Heart left ventricle (tissue), 16 donors: ENCODE measurements at regions not wholly inside any gene's neighbourhood (a gene's known extent, or its start where the extent isn't known, plus 50 kb on each side); places are given as distances from the start of the nearest gene placed in this dataset.
A peak's percentile ranks its signal among the peaks of the same experiment; 100 is the strongest.

Experiments
- ATAC-seq, 4 donors: fragments of 200-7000 bp; cut with Tn5 transposase; one replicate each; pipeline ENCODE4 v1.9.1; 2020 to 2022; ENCODE audit warnings: moderate library complexity in 4 of 4, mild to moderate bottlenecking in 3 of 4, moderate number of reproducible peaks in 1 of 4
- DNase-seq, 5 donors: peaks; one replicate each; pipeline ENCODE4 v3.0.0-alpha.2; 2020
- H3K27ac ChIP-seq, 12 donors: fragments of 200-600 bp; sonication (generic) in 4 of 12; one replicate each; pipeline versions ENCODE4 v1.5.0 to v1.8.0; 2016 to 2022; ENCODE audit warnings: mild to moderate bottlenecking in 2 of 12
- H3K27me3 ChIP-seq, 9 donors: fragments of 200-600 bp; sonication (generic) in 2 of 9; one replicate each; pipeline versions ENCODE4 v1.5.1 to v1.8.0; 2016 to 2022; ENCODE audit warnings: mild to moderate bottlenecking in 3 of 9
- H3K36me3 ChIP-seq, 9 donors: fragments of 200-600 bp; sonication (generic) in 2 of 9; one replicate each; pipeline versions ENCODE4 v1.5.0 to v1.8.0; 2018 to 2022; ENCODE audit warnings: mild to moderate bottlenecking in 2 of 9
- H3K4me1 ChIP-seq, 12 donors: fragments of 200-600 bp; sonication (generic) in 4 of 12; one replicate each; pipeline versions ENCODE4 v1.5.0 to v1.8.0; 2016 to 2022; ENCODE audit warnings: mild to moderate bottlenecking in 3 of 12
- H3K4me3 ChIP-seq, 12 donors: fragments of 200-600 bp; sonication (generic) in 4 of 12; one replicate each; pipeline versions ENCODE4 v1.5.0 to v1.8.0; 2017 to 2022; ENCODE audit warnings: mild to moderate bottlenecking in 9 of 12, moderate library complexity in 4 of 12
- H3K9me3 ChIP-seq, 12 donors: fragments of 200-600 bp; sonication (generic) in 4 of 12; one replicate each; pipeline versions ENCODE4 v1.5.0 to v1.8.0; 2016 to 2022; ENCODE audit warnings: mild to moderate bottlenecking in 1 of 12
- POLR2A ChIP-seq, 2 donors: fragments of 450-650 bp; IDR thresholded peaks; one replicate each; pipeline ENCODE4 v1.6.1; 2017; ENCODE audit warnings: antibody characterized with exemption in 2 of 2, mild to moderate bottlenecking in 2 of 2, moderate library complexity in 2 of 2
- WGBS, 4 donors: extraction: QIAGEN DNeasy Blood & Tissue Kit in 2 of 4; methylation state at CpG; one replicate each; pipeline versions ENCODE4 v1.1.5 to v1.1.7; 2013 to 2018; 5-methylcytosine and 5-hydroxymethylcytosine counted together
- intact Hi-C, 10 donors: fragments of 100-400 bp; cut with DNase I; formaldehyde crosslinking; loops; one replicate each; pipeline versions ENCODE4 v1.11.1 to v1.14.2; 2022
- TF ChIP-seq, protein P1 (sequence below), 12 donors: fragments of 200-600 bp; sonication (generic) in 4 of 12; IDR thresholded peaks; one replicate each; pipeline versions ENCODE4 v1.5.0 to v1.8.0; 2018 to 2022; ENCODE audit warnings: antibody characterized with exemption in 12 of 12, mild to moderate bottlenecking in 5 of 12
- donor health status: ischemic (EF 13 %, LVEDD 7.1; RV severe dilation, severe dysfunction).
- donor health status: healthy with polysubstance abuse.
- donor health status: DM: no; HTN: yes; CAD: no.
- donor health status: DM: no; HTN: no; CAD: no.
- donor health status: ischemic (EF 25% LVEDD 6.9; RV normal size, moderate dysfunction).
- donor health status: ischemic (EF 25% LVEDD 5.7; RV mildly dilated, moderate dysfunction).
- donor health status: healthy.
- donor health status: DM: yes; HTN: yes; CAD: no.
- donor health status: ischemic (EF 35%, LVEDD 5.7; RV mildly dilated, moderate dysfunction).
- donor health status: nonischemic (EF 11% LVEDD 7.7; RV severe dilation, severe dysfunction).
- donor health status: DM: yes; HTN: yes; CAD: no.
- donor health status: PGD.
- donor health status: ischemic (EF 29% LVEDD 5.4; RV normal size, mild dysfunction).
- donor health status: nonischemic (EF 23%, LVEDD 6.1; RV moderate dilation, normal function).

DNA sequence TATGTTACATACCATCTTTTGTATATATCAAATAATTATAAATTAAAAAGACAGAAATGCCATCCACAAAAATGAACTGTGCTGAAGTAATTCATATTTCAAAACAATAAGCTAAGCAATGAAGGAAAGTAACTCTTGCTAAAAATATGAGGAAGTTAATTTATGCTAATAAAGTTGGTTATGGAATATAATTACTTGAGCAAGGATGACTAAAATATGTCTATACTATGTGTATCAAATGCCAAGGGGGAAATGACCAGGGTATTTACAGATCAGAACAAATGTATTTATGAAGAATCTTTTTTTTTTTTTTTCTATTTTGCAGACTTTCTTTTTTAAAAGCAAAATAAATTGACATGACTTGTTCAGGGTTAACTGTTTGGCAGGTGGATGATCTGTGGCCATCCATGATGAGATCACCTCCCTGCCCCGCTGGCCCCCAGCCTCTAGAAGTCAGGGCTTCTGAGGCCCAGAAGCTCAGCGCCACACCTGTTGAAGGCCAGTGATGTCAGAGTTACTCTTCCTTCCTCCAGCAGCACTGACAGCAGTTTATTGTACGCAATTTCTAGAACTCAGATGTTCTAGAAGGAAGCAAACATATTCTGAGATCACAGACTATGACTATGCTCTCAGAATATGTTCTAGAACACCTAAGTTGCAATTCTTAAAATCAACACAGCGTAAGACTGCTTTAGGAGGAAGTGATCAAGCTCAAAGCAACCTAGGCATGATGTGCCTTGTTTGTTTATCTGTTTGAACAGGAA, 196.1 kb upstream of the KLF14 start:
- TF ChIP-seq, protein P1, sequence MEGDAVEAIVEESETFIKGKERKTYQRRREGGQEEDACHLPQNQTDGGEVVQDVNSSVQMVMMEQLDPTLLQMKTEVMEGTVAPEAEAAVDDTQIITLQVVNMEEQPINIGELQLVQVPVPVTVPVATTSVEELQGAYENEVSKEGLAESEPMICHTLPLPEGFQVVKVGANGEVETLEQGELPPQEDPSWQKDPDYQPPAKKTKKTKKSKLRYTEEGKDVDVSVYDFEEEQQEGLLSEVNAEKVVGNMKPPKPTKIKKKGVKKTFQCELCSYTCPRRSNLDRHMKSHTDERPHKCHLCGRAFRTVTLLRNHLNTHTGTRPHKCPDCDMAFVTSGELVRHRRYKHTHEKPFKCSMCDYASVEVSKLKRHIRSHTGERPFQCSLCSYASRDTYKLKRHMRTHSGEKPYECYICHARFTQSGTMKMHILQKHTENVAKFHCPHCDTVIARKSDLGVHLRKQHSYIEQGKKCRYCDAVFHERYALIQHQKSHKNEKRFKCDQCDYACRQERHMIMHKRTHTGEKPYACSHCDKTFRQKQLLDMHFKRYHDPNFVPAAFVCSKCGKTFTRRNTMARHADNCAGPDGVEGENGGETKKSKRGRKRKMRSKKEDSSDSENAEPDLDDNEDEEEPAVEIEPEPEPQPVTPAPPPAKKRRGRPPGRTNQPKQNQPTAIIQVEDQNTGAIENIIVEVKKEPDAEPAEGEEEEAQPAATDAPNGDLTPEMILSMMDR (IDR thresholded peaks at IDR 0.05), result no peak
- intact Hi-C loops, result no loop called here
- peak overlapping the region in 2 of 12 donors; percentile 36 to 53 for H3K27ac ChIP-seq
- peaks cover 1 to 72% (median 25%) of the 10 kb centered on the region in 12 donors for H3K4me1 ChIP-seq
- H3K4me3 ChIP-seq, result no peak overlapping the region
- 66 to 86% (median 77%) methylated on average over 4 of the region's 4 CpGs for WGBS, 4 donors
- no peaks in the 10 kb centered on the region for H3K9me3 ChIP-seq
- peak in 3 of 4 donors; percentile 14 to 56 (median 40) for ATAC-seq
- H3K27me3 ChIP-seq, result no peaks in the 10 kb centered on the region
- H3K36me3 ChIP-seq, result peaks cover 0 to 22% (median 8%) of the 10 kb centered on the region in 9 donors
- DNase-seq, result no peak

DNA sequence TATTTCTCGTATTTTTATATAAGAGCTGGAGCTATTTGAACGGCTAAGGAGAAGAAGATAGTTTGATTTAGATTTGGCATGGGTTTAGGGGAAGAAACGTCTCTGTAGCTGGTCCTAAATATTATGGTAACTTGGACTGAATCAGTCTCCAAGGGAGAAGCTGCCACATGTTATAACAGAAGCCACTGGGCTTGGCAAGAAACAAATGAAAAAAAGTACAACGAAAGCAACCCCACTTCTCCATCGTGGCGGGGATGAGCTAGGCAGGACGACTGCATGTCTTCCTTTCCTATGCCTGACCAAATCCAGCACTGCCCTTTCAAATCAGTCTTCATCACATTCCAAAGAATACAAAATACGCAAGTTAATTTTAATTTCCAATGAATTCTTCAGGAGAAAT, 196.7 kb upstream of the KLF14 start:
- H3K27me3 ChIP-seq, result no peaks in the 10 kb centered on the region
- ATAC-seq (no peak), DNase-seq (no peak)
- peaks cover 0 to 28% (median 14%) of the 10 kb centered on the region in 9 donors for H3K36me3 ChIP-seq
- WGBS, 4 donors, result 72 to 87% (median 78%) methylated on average over 8 of the region's 8 CpGs
- peak overlapping the region in 2 of 12 donors; percentile 36 to 53 for H3K27ac ChIP-seq
- no peak overlapping the region for H3K4me3 ChIP-seq
- intact Hi-C loops, result no loop called here
- no peaks in the 10 kb centered on the region for H3K9me3 ChIP-seq
- TF ChIP-seq, protein P1 (IDR thresholded peaks at IDR 0.05), result no peak
- TF ChIP-seq POLR2A (IDR thresholded peaks at IDR 0.05), result no peak
- H3K4me1 ChIP-seq, result peaks cover 0 to 66% (median 25%) of the 10 kb centered on the region in 12 donors

DNA sequence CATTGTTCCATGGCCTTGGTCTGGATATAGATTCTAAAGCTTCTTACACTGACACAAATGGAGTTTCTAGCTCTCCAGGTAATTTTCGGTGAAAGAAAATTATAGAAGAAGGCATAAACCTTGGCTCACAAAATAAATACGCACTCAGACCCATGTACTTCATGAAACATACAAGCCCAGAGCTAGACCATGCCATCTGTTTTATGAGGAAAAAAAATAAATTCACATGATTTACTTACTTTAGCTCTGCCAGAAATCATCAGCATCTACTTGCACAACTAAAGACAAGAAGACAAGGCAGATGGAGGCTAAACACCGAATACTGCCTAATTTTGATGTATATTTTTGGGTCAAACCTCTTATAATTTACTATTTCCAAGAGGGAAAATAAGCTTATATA, 197.4 kb upstream of the KLF14 start:
- 98 to 100% (median 98%) methylated on average over 3 of the region's 3 CpGs for WGBS, 4 donors
- TF ChIP-seq POLR2A (IDR thresholded peaks at IDR 0.05), result no peak
- TF ChIP-seq, protein P1 (IDR thresholded peaks at IDR 0.05), result no peak
- Histone ChIP-seq H3K36me3 (peaks cover 0 to 36% (median 15%) of the 10 kb centered on the region in 9 donors), H3K27ac (peak overlapping the region in 1 of 12 donors; percentile 53), H3K4me3 (no peak overlapping the region), H3K4me1 (peaks cover 0 to 62% (median 25%) of the 10 kb centered on the region in 12 donors), H3K27me3 (no peaks in the 10 kb centered on the region), H3K9me3 (no peaks in the 10 kb centered on the region)
- intact Hi-C loops, result no loop called here
- DNase-seq, result no peak
- ATAC-seq, result no peak

DNA sequence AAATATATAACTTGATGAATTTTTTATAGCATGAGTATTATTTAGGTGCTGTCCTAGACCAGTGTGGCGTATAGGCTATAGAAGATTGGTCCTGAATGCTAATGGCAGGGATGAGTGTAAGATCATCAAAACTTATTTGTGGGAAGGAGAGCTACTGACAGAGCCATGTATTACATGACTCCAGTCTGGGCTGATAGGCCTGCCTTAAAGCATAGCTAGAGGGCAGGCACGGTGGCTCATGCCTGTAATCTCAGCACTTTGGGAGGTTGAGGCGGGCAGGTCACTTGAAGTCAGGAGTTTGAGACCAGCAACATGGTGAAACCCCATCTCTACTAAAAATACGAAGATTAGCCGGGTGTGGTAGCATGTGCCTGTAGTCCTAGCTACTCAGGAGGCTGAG, 198.1 kb upstream of the KLF14 start:
- Histone ChIP-seq H3K4me1 (peaks cover 0 to 62% (median 27%) of the 10 kb centered on the region in 12 donors), H3K27me3 (no peaks in the 10 kb centered on the region), H3K4me3 (no peak overlapping the region), H3K27ac (no peak overlapping the region), H3K9me3 (no peaks in the 10 kb centered on the region), H3K36me3 (peaks cover 0 to 35% (median 15%) of the 10 kb centered on the region in 9 donors)
- no peak for TF ChIP-seq POLR2A (IDR thresholded peaks at IDR 0.05)
- TF ChIP-seq, protein P1 (IDR thresholded peaks at IDR 0.05), result no peak
- no peak for DNase-seq
- no peak for ATAC-seq
- intact Hi-C loops, result no loop called here
- WGBS, 4 donors, result 90 to 95% (median 94%) methylated on average over 5 of the region's 5 CpGs
